Activated B cell treated with CpG ODN at 0.5 μM for 24 hours (primary cell): ENCODE measurements at regions not wholly inside any gene's neighbourhood (a gene's known extent, or its start where the extent isn't known, plus 50 kb on each side); places are given as distances from the start of the nearest gene placed in this dataset.
"Not testable (repeated sequence)": the region's sequence is repeated elsewhere in the genome, so short reads cannot be mapped to it uniquely, and the experiment has no call there.

ENCODE experiments used
- ATAC-seq: fragments of 200-7000 bp; cut with Tn5 transposase; one replicate; pipeline ENCODE4 v1.10.0; 2021; ENCODE audit warnings: low read depth, mild to moderate bottlenecking, moderate library complexity
- CTCF ChIA-PET: fragments of 350-600 bp; sonication (Branson Sonifier 250); formaldehyde crosslinking; loops from one replicate; lab custom pipeline; 2021; ENCODE audit warnings: antibody characterized with exemption; lab: Charles Lee
- POLR2A ChIA-PET: fragments of 350-600 bp; sonication (Branson Sonifier 250); formaldehyde crosslinking; loops from one replicate; lab custom pipeline; 2021; ENCODE audit warnings: antibody characterized with exemption; lab: Charles Lee
- DNase-seq: peaks from one replicate; pipeline ENCODE4 v3.0.0; 2022
- H3K27ac Mint-ChIP-seq: one replicate; pipeline ENCODE4 v1.8.0; 2020; ENCODE audit warnings: mixed read lengths
- H3K27me3 Mint-ChIP-seq: one replicate; pipeline ENCODE4 v1.8.0; 2021; ENCODE audit warnings: mixed read lengths
- H3K36me3 Mint-ChIP-seq: one replicate; pipeline ENCODE4 v1.8.0; 2021; ENCODE audit warnings: low read depth, mixed read lengths
- H3K4me1 Mint-ChIP-seq: one replicate; pipeline ENCODE4 v1.8.0; 2021; ENCODE audit warnings: mixed read lengths
- H3K4me3 Mint-ChIP-seq: one replicate; pipeline ENCODE4 v1.8.0; 2020; ENCODE audit warnings: mild to moderate bottlenecking, mixed read lengths
- H3K9me3 Mint-ChIP-seq: one replicate; pipeline ENCODE4 v1.8.0; 2020; ENCODE audit warnings: mixed read lengths
- CTCF ChIP-seq: fragments of 200-600 bp; IDR thresholded peaks from one replicate; pipeline ENCODE4 v1.8.0; 2022; ENCODE audit warnings: antibody characterized with exemption, mild to moderate bottlenecking
- intact Hi-C: fragments of 100-400 bp; cut with micrococcal nuclease; formaldehyde crosslinking; loops from one replicate; pipeline ENCODE4 v1.15.1; 2024

- CTCF ChIA-PET, result no interaction called here
- intact Hi-C loops, result no loop called here
- no peaks in the 10 kb centered on the region for H3K27me3 Mint-ChIP-seq
These were observed 148.4 kb upstream of the EYA4 start for GRCh38 chr6:133092771-133093170.

GRCh38 chr6:133093211-133093610, 147.9 kb upstream of the EYA4 start:
- POLR2A ChIA-PET, DNase-seq, H3K36me3 Mint-ChIP-seq, H3K27me3 Mint-ChIP-seq, H3K27ac Mint-ChIP-seq, H3K4me1 Mint-ChIP-seq, ATAC-seq, H3K4me3 Mint-ChIP-seq, CTCF ChIA-PET, H3K9me3 Mint-ChIP-seq, intact Hi-C loops: not testable (repeated sequence)

More at GRCh38 chr6:133092771-133093170, 148.4 kb upstream of the EYA4 start:
- ATAC-seq (no peak), DNase-seq (no peak)
- Mint-ChIP-seq H3K4me3 (no peak overlapping the region), H3K36me3 (no peaks in the 10 kb centered on the region), H3K27ac (no peak overlapping the region), H3K4me1 (no peaks in the 10 kb centered on the region), H3K9me3 (no peaks in the 10 kb centered on the region)
- no peak for TF ChIP-seq CTCF
- POLR2A ChIA-PET, result no interaction called here

GRCh38 chr6:133093956-133094355, 147.2 kb upstream of the EYA4 start:
- POLR2A ChIA-PET, result no interaction called here
- CTCF ChIA-PET, result no interaction called here
- H3K36me3 Mint-ChIP-seq, result no peaks in the 10 kb centered on the region
- H3K27ac Mint-ChIP-seq, result no peak overlapping the region
- ATAC-seq (no peak), DNase-seq (no peak)
- no peak for TF ChIP-seq CTCF
- no peaks in the 10 kb centered on the region for H3K4me1 Mint-ChIP-seq
- H3K4me3 Mint-ChIP-seq, result no peak overlapping the region
- H3K27me3 Mint-ChIP-seq, result no peaks in the 10 kb centered on the region
- no peaks in the 10 kb centered on the region for H3K9me3 Mint-ChIP-seq
- intact Hi-C loops, result no loop called here

- H3K27ac Mint-ChIP-seq, result no peak overlapping the region
- intact Hi-C loops, result no loop called here
- H3K9me3 Mint-ChIP-seq, result no peaks in the 10 kb centered on the region
These were observed 143.9 kb upstream of the EYA4 start for GRCh38 chr6:133097208-133097607.

GRCh38 chr6:133099573-133099972, 141.6 kb upstream of the EYA4 start:
- intact Hi-C loops, result no loop called here
- no peak for TF ChIP-seq CTCF
- ChIA-PET CTCF (no interaction called here), POLR2A (no interaction called here)
- H3K9me3 Mint-ChIP-seq, result no peaks in the 10 kb centered on the region
- H3K27ac Mint-ChIP-seq, result no peak overlapping the region
- no peaks in the 10 kb centered on the region for H3K4me1 Mint-ChIP-seq
- H3K27me3 Mint-ChIP-seq, result no peaks in the 10 kb centered on the region
- H3K4me3 Mint-ChIP-seq, result no peak overlapping the region
- no peak for DNase-seq
- H3K36me3 Mint-ChIP-seq, result no peaks in the 10 kb centered on the region
- no peak for ATAC-seq

More at GRCh38 chr6:133097208-133097607, 143.9 kb upstream of the EYA4 start:
- CTCF ChIA-PET, result no interaction called here
- Mint-ChIP-seq H3K36me3 (no peaks in the 10 kb centered on the region), H3K4me3 (no peak overlapping the region), H3K4me1 (no peaks in the 10 kb centered on the region), H3K27me3 (no peaks in the 10 kb centered on the region)
- DNase-seq (no peak), ATAC-seq (no peak)
- no peak for TF ChIP-seq CTCF
- POLR2A ChIA-PET, result no interaction called here

- DNase-seq, result no peak
- TF ChIP-seq CTCF, result no peak
- H3K27me3 Mint-ChIP-seq, result no peaks in the 10 kb centered on the region
- no peaks in the 10 kb centered on the region for H3K4me1 Mint-ChIP-seq
- no peak overlapping the region for H3K27ac Mint-ChIP-seq
- CTCF ChIA-PET, result no interaction called here
- POLR2A ChIA-PET, result no interaction called here
- H3K36me3 Mint-ChIP-seq, result no peaks in the 10 kb centered on the region
- no peaks in the 10 kb centered on the region for H3K9me3 Mint-ChIP-seq
- ATAC-seq, result no peak
- intact Hi-C loops, result no loop called here
- no peak overlapping the region for H3K4me3 Mint-ChIP-seq
These were observed 140.3 kb upstream of the EYA4 start for GRCh38 chr6:133100865-133101264.
